ENCODE measurements at regions not wholly inside any gene's neighbourhood (a gene's known extent, or its start where the extent isn't known, plus 50 kb on each side); places are given as distances from the start of the nearest gene placed in this dataset.

GRCh38 chr2:157995117-157995516, 106.6 kb upstream of the UPP2 start:
- Histone ChIP-seq H3K27ac (ENCODE audit: low read depth, low read length) (no peak overlapping the region), H3K4me3 (ENCODE audit: low read length) (no peak overlapping the region), H3K9ac (ENCODE audit: extremely low read depth, low read length, poor library complexity, severe bottlenecking) (no peak overlapping the region), H3K36me3 (ENCODE audit: control insufficient read depth, insufficient read depth, low read length) (no peaks in the 10 kb centered on the region), H3K4me1 (ENCODE audit: control insufficient read depth, insufficient read depth, low read length) (no peaks in the 10 kb centered on the region), H3K9me3 (ENCODE audit: control insufficient read depth, low read length) (no peaks in the 10 kb centered on the region), H3K27me3 (ENCODE audit: control insufficient read depth, insufficient read depth, low read length, poor library complexity, severe bottlenecking) (no peaks in the 10 kb centered on the region)
- H3K4me1 Mint-ChIP-seq: no peaks in the 10 kb centered on the region
- H3K27ac Mint-ChIP-seq: no peak overlapping the region
- no peaks in the 10 kb centered on the region for H3K9me3 Mint-ChIP-seq
- no peaks in the 10 kb centered on the region for H3K27me3 Mint-ChIP-seq (ENCODE audit: insufficient read depth)
- no peak overlapping the region for H3K4me3 Mint-ChIP-seq
- DNase-seq: no peak
- no peaks in the 10 kb centered on the region for H3K36me3 Mint-ChIP-seq (ENCODE audit: low read depth)
- WGBS, 2 experiments (ENCODE audit: insufficient coverage in 1 of 2, insufficient read length in 1 of 2): 100% methylated on average over 1 of the region's 1 CpG; no CpG with 5 or more reads in 1 of the 2 experiments
- TF ChIP-seq CTCF (conservative IDR thresholded peaks at IDR 0.05): no peak

- no peaks in the 10 kb centered on the region for H3K27me3 ChIP-seq (ENCODE audit: control insufficient read depth, insufficient read depth, low read length, poor library complexity, severe bottlenecking)
- Mint-ChIP-seq H3K4me1 (no peaks in the 10 kb centered on the region), H3K27ac (no peak overlapping the region), H3K36me3 (ENCODE audit: low read depth) (no peaks in the 10 kb centered on the region), H3K9me3 (no peaks in the 10 kb centered on the region), H3K4me3 (no peak overlapping the region), H3K27me3 (ENCODE audit: insufficient read depth) (no peaks in the 10 kb centered on the region)
- no peaks in the 10 kb centered on the region for H3K36me3 ChIP-seq (ENCODE audit: control insufficient read depth, insufficient read depth, low read length)
- 70 to 75% methylated on average over 4 to 6 of the region's 6 CpGs for WGBS, 2 experiments (ENCODE audit: insufficient coverage in 1 of 2, insufficient read length in 1 of 2)
- DNase-seq: no peak
- H3K27ac ChIP-seq (ENCODE audit: low read depth, low read length): no peak overlapping the region
- TF ChIP-seq CTCF (conservative IDR thresholded peaks at IDR 0.05): no peak
- H3K9ac ChIP-seq (ENCODE audit: extremely low read depth, low read length, poor library complexity, severe bottlenecking): no peak overlapping the region
- H3K4me3 ChIP-seq (ENCODE audit: low read length): no peak overlapping the region
- H3K9me3 ChIP-seq (ENCODE audit: control insufficient read depth, low read length): no peaks in the 10 kb centered on the region
- H3K4me1 ChIP-seq (ENCODE audit: control insufficient read depth, insufficient read depth, low read length): no peaks in the 10 kb centered on the region
Measured at GRCh38 chr2:157991932-157992331, 109.7 kb upstream of the UPP2 start.

- no peak overlapping the region for H3K27ac Mint-ChIP-seq
- H3K9ac ChIP-seq (ENCODE audit: extremely low read depth, low read length, poor library complexity, severe bottlenecking): no peak overlapping the region
- H3K9me3 Mint-ChIP-seq: no peaks in the 10 kb centered on the region
- no peak overlapping the region for H3K27ac ChIP-seq (ENCODE audit: low read depth, low read length)
- no peak for TF ChIP-seq CTCF (conservative IDR thresholded peaks at IDR 0.05)
- no peak overlapping the region for H3K4me3 Mint-ChIP-seq
- H3K36me3 ChIP-seq (ENCODE audit: control insufficient read depth, insufficient read depth, low read length): no peaks in the 10 kb centered on the region
- no peaks in the 10 kb centered on the region for H3K36me3 Mint-ChIP-seq (ENCODE audit: low read depth)
- no peaks in the 10 kb centered on the region for H3K9me3 ChIP-seq (ENCODE audit: control insufficient read depth, low read length)
- H3K27me3 Mint-ChIP-seq (ENCODE audit: insufficient read depth): no peaks in the 10 kb centered on the region
- 24 to 71% methylated on average over 4 to 5 of the region's 5 CpGs for WGBS, 2 experiments (ENCODE audit: insufficient coverage in 1 of 2, insufficient read length in 1 of 2)
- H3K27me3 ChIP-seq (ENCODE audit: control insufficient read depth, insufficient read depth, low read length, poor library complexity, severe bottlenecking): no peaks in the 10 kb centered on the region
- no peak for DNase-seq
- H3K4me1 ChIP-seq (ENCODE audit: control insufficient read depth, insufficient read depth, low read length): no peaks in the 10 kb centered on the region
- H3K4me1 Mint-ChIP-seq: no peaks in the 10 kb centered on the region
- H3K4me3 ChIP-seq (ENCODE audit: low read length): no peak overlapping the region
Measured at GRCh38 chr2:157990173-157990572, 111.5 kb upstream of the UPP2 start.
